Endothelial cell of umbilical vein (primary cell): ENCODE measurements at regions not wholly inside any gene's neighbourhood (a gene's known extent, or its start where the extent isn't known, plus 50 kb on each side); places are given as distances from the start of the nearest gene placed in this dataset.
"Not testable (repeated sequence)": the region's sequence is repeated elsewhere in the genome, so short reads cannot be mapped to it uniquely, and the experiment has no call there.

Experiments used
- POLR2A ChIP-seq: IDR thresholded peaks from 2 replicates; pipeline ENCODE4 v1.6.1; 2012; ENCODE audit warnings: low read depth, mild to moderate bottlenecking, control low read depth, low read length
- TF ChIP-seq, protein P1 (sequence below), 2 donors: IDR thresholded peaks; 1 replicate in 1 of 2; 2 replicates in 1 of 2; pipeline ENCODE4 v1.5.1; 2011; ENCODE audit warnings: low read length in 2 of 2, mild to moderate bottlenecking in 2 of 2, moderate library complexity in 2 of 2, control low read depth in 1 of 2, inconsistent platforms in 1 of 2, low read depth in 1 of 2; ENCODE audit not compliant: insufficient read depth in 1 of 2; ENCODE audit errors: extremely low read depth in 1 of 2

DNA sequence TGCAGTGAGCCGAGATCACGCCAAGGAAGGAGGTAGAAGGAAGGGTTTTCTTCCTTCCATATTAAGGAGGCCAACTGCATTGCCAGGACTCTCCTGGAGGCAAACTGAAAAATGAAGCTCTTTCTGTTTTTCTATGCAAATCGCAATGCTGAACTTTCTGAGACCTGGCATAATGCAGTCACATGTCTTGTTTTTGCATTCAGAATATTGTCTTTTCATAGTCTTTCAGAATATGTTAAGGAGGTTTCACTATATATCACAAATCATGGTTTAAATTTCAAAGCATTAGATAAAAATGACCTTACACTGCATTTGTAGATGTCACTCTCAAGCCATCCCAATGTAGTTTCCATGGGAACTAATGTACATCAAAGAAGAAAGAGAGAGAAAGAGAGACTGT, 556.5 kb downstream of the TTLL7 start:
- TF ChIP-seq POLR2A, result not testable (repeated sequence)
- TF ChIP-seq, protein P1, sequence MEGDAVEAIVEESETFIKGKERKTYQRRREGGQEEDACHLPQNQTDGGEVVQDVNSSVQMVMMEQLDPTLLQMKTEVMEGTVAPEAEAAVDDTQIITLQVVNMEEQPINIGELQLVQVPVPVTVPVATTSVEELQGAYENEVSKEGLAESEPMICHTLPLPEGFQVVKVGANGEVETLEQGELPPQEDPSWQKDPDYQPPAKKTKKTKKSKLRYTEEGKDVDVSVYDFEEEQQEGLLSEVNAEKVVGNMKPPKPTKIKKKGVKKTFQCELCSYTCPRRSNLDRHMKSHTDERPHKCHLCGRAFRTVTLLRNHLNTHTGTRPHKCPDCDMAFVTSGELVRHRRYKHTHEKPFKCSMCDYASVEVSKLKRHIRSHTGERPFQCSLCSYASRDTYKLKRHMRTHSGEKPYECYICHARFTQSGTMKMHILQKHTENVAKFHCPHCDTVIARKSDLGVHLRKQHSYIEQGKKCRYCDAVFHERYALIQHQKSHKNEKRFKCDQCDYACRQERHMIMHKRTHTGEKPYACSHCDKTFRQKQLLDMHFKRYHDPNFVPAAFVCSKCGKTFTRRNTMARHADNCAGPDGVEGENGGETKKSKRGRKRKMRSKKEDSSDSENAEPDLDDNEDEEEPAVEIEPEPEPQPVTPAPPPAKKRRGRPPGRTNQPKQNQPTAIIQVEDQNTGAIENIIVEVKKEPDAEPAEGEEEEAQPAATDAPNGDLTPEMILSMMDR (IDR thresholded peaks at IDR 0.05; ENCODE audit: extremely low read depth in 1 of 2, insufficient read depth in 1 of 2, low read depth in 1 of 2, low read length in 2 of 2), result not testable (repeated sequence)
